HepG2 (cell line): ENCODE measurements at regions not wholly inside any gene's neighbourhood (a gene's known extent, or its start where the extent isn't known, plus 50 kb on each side); places are given as distances from the start of the nearest gene placed in this dataset.

ENCODE experiments used
- ATAC-seq: fragments of 200-7000 bp; cut with Tn5 transposase; 3 replicates; pipeline ENCODE4 v1.9.1; 2020; ENCODE audit warnings: mild to moderate bottlenecking, moderate library complexity
- BruUV-seq: library from RNA; stranded (reverse); fragments of 400-500 nt; replicated peaks from 2 replicates; lab custom pipeline; 2021; lab: Mats Ljungman, UMichigan
- CTCF ChIA-PET: fragments of 300-600 bp; formaldehyde crosslinking; extraction: SDS; loops from one replicate; lab custom pipeline; 2021; ENCODE audit warnings: low total read pairs, inconsistent platforms, low intra/inter-chr PET ratio; lab: Yijun Ruan, JAX
- POLR2A ChIA-PET: fragments of 350-600 bp; sonication (Branson Sonifier 250); formaldehyde crosslinking; loops from one replicate; lab custom pipeline; 2020; ENCODE audit warnings: antibody characterized with exemption, inconsistent platforms; lab: Yijun Ruan, JAX
- DNase-seq: peaks from one replicate; pipeline ENCODE4 v3.0.0-alpha.2; 2015; ENCODE audit warnings: low spot score
- FAIRE-seq: peaks from 3 replicates; lab custom pipeline; 2011; peaks lifted over from hg19 to GRCh38; lab: Jason Lieb, UNC
- H2AFZ ChIP-seq: one replicate; pipeline ENCODE4 v1.6.1; 2011; ENCODE audit warnings: low read length, inconsistent platforms
- H3K27ac ChIP-seq: fragments of 300-600 bp; 3 replicates; pipeline ENCODE4 v1.8.0; 2011; ENCODE audit warnings: mixed run types, mild to moderate bottlenecking, mixed read lengths, low read length, inconsistent platforms; ENCODE audit not compliant: insufficient read depth; ENCODE audit errors: extremely low read length
- H3K27me3 ChIP-seq, 2 experiments: fragments of 200-600 bp in 1 of 2; 2 replicates in 1 of 2; 3 replicates in 1 of 2; pipeline versions ENCODE4 v1.6.0 to v1.8.0; 2011; ENCODE audit warnings: low read length in 2 of 2, mild to moderate bottlenecking in 2 of 2, moderate library complexity in 2 of 2, inconsistent platforms in 1 of 2; ENCODE audit not compliant: insufficient read depth in 2 of 2, control insufficient read depth in 1 of 2
- H3K36me3 ChIP-seq, 2 experiments: fragments of 200-600 bp in 1 of 2; replicated peaks in 1 of 2; 2 replicates in 1 of 2; 3 replicates in 1 of 2; pipeline versions ENCODE4 v1.5.1 to v1.8.0; 2011; ENCODE audit warnings: low read length in 2 of 2, inconsistent platforms in 1 of 2; ENCODE audit not compliant: insufficient read depth in 2 of 2, control insufficient read depth in 1 of 2
- H3K4me1 ChIP-seq: 2 replicates; pipeline ENCODE4 v1.5.1; 2012; ENCODE audit warnings: low read length, inconsistent platforms; ENCODE audit not compliant: insufficient read depth
- H3K4me2 ChIP-seq: 2 replicates; pipeline ENCODE4 v1.6.0; 2011; ENCODE audit warnings: low read depth, low read length, inconsistent platforms
- H3K4me3 ChIP-seq, 3 experiments: fragments of 200-600 bp in 1 of 3; sonication (generic), shearing (Covaris generic) in 1 of 3; replicated peaks in 1 of 3; 2 replicates each; pipeline ENCODE4 v1.5.1; 2011 to 2016; ENCODE audit warnings: low read length in 3 of 3, inconsistent platforms in 2 of 3, low read depth in 2 of 3, mild to moderate bottlenecking in 2 of 3, control low read depth in 1 of 3, mixed read lengths in 1 of 3; ENCODE audit not compliant: insufficient read depth in 1 of 3
- H3K79me2 ChIP-seq: one replicate; pipeline ENCODE4 v1.6.1; 2011; ENCODE audit warnings: low read length, inconsistent platforms; ENCODE audit not compliant: insufficient read depth
- H3K9ac ChIP-seq: 2 replicates; pipeline ENCODE4 v1.6.0; 2011; ENCODE audit warnings: mild to moderate bottlenecking, low read depth, low read length, inconsistent platforms; ENCODE audit not compliant: insufficient read depth
- H3K9me3 ChIP-seq: 2 replicates; pipeline ENCODE4 v1.5.1; 2012; ENCODE audit warnings: mild to moderate bottlenecking, low read length
- H4K20me1 ChIP-seq: 2 replicates; pipeline ENCODE4 v1.6.0; 2011; ENCODE audit warnings: inconsistent platforms, mild to moderate bottlenecking, low read length, moderate library complexity; ENCODE audit not compliant: insufficient read depth
- GZF1 ChIP-seq: sonication (generic); formaldehyde crosslinking; IDR thresholded peaks from 2 replicates; pipeline ENCODE4 v1.5.1; 2020; ENCODE audit warnings: mild to moderate bottlenecking, missing genetic modification reagents
- HNRNPUL1 ChIP-seq: fragments of 200-400 bp; formaldehyde crosslinking; IDR thresholded peaks from 2 replicates; pipeline ENCODE4 v1.6.1; 2017; ENCODE audit warnings: low read depth, mild to moderate bottlenecking, low read length, moderate library complexity
- ISL2 ChIP-seq: sonication (generic); formaldehyde crosslinking; IDR thresholded peaks from 2 replicates; pipeline ENCODE4 v1.5.0; 2020; ENCODE audit warnings: missing genetic modification reagents
- KDM1A ChIP-seq: IDR thresholded peaks from 2 replicates; pipeline ENCODE4 v1.6.1; 2016; ENCODE audit warnings: missing compliant biosample characterization
- ONECUT2 ChIP-seq: sonication (generic); formaldehyde crosslinking; IDR thresholded peaks from 2 replicates; pipeline ENCODE4 v1.4.0; 2020; ENCODE audit warnings: missing genetic modification reagents
- ZBTB46 ChIP-seq: sonication (generic); formaldehyde crosslinking; IDR thresholded peaks from 2 replicates; pipeline ENCODE4 v1.4.0; 2020; ENCODE audit warnings: mild to moderate bottlenecking, missing genetic modification reagents, borderline replicate concordance
- ZKSCAN1 ChIP-seq: fragments of 150-350 bp; IDR thresholded peaks from 2 replicates; pipeline ENCODE4 v1.6.1; 2014; ENCODE audit warnings: low read length
- ZKSCAN5 ChIP-seq: sonication (generic); formaldehyde crosslinking; IDR thresholded peaks from 2 replicates; pipeline ENCODE4 v1.5.1; 2020; ENCODE audit warnings: mild to moderate bottlenecking, missing genetic modification reagents
- ZNF570 ChIP-seq: sonication (generic); formaldehyde crosslinking; IDR thresholded peaks from 2 replicates; pipeline ENCODE4 v1.4.0; 2020; ENCODE audit warnings: mild to moderate bottlenecking, missing genetic modification reagents, borderline replicate concordance
- ZNF766 ChIP-seq: sonication (generic); formaldehyde crosslinking; IDR thresholded peaks from 2 replicates; pipeline ENCODE4 v1.5.0; 2020; ENCODE audit warnings: missing genetic modification reagents, borderline replicate concordance
- WGBS: methylation state at CpG from one replicate; pipeline ENCODE4 v1.1.6; 2017; ENCODE audit warnings: low lambda C conversion rate; 5-methylcytosine and 5-hydroxymethylcytosine counted together
- in situ Hi-C: cut with HindIII; loops from 2 replicates; pipeline ENCODE4 v1.10.0; 2017; ENCODE audit warnings: low pct_unique_long_range_greater_than_20kb; ENCODE audit not compliant: extremely low pct_ligation_motif_present
- intact Hi-C: fragments of 100-400 bp; cut with micrococcal nuclease; formaldehyde crosslinking; loops from one replicate; pipeline ENCODE4 v1.10.0; 2022; ENCODE audit not compliant: unreplicated experiment

- Histone ChIP-seq H3K79me2 (no peaks in the 10 kb centered on the region), H3K27me3 (no peaks in the 10 kb centered on the region), H3K36me3 (no peaks in the 10 kb centered on the region), H2AFZ (no peak overlapping the region), H4K20me1 (no peaks in the 10 kb centered on the region), H3K9ac (no peak overlapping the region), H3K4me1 (no peaks in the 10 kb centered on the region), H3K27ac (no peak overlapping the region), H3K9me3 (peaks cover 66% of the 10 kb centered on the region), H3K4me3 (no peak overlapping the region), H3K4me2 (no peak overlapping the region)
- DNase-seq (no peak), ATAC-seq (no peak), FAIRE-seq (no peak)
- WGBS, result 9% methylated on average over 6 of the region's 6 CpGs
- TF ChIP-seq ZBTB46, result no peak
- TF ChIP-seq ZNF570 (CRISPR knock-in tag), result no peak
- TF ChIP-seq ZKSCAN1, result no peak
- TF ChIP-seq HNRNPUL1, result no peak
- TF ChIP-seq ISL2 (CRISPR knock-in tag), result no peak
- TF ChIP-seq ONECUT2 (CRISPR knock-in tag), result no peak
- TF ChIP-seq ZKSCAN5, result no peak
- no peak for TF ChIP-seq ZNF766 (CRISPR knock-in tag)
- TF ChIP-seq GZF1 (CRISPR knock-in tag), result no peak
- no peak for TF ChIP-seq KDM1A
- in situ Hi-C loops (no loop called here), intact Hi-C loops (no loop called here)
- BruUV-seq, result no TSS peak
- ChIA-PET CTCF (no interaction called here), POLR2A (no interaction called here)
Measured at GRCh38 chr18:56197241-56197859, 441.0 kb downstream of the TXNL1 start.
